ENCODE measurements at regions not wholly inside any gene's neighbourhood (a gene's known extent, or its start where the extent isn't known, plus 50 kb on each side); places are given as distances from the start of the nearest gene placed in this dataset.

DNA sequence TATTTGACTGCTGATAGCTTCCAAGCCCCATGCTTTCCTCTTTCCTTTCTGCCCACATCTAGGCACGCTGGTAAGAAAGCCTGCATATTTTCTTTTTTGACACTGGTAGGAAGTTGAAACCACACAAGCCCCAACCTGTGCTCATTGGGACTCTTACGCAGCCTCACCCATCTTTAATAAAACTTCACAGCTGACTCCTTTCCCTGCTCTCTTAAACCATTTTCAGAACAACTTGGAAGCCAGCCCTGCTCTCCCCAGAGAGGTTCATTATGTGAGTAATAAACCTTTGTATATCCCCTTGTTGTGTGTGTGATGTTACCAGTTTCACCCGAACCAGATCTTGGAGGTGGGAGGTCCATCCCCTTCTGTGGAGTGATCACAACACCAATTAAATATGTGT, 268.4 kb downstream of the GPD2 start:
- no peak for DNase-seq (ENCODE audit: low spot score)
- no peak for ATAC-seq
- Mint-ChIP-seq H3K9me3 (peaks cover 4% of the 10 kb centered on the region), H3K4me1 (ENCODE audit: low read depth in 2 of 2) (no peaks in the 10 kb centered on the region), H3K27me3 (peaks cover 3 to 10% of the 10 kb centered on the region in 2 donors), H3K27ac (no peak overlapping the region), H3K4me3 (no peak overlapping the region), H3K36me3 (no peaks in the 10 kb centered on the region)

DNA sequence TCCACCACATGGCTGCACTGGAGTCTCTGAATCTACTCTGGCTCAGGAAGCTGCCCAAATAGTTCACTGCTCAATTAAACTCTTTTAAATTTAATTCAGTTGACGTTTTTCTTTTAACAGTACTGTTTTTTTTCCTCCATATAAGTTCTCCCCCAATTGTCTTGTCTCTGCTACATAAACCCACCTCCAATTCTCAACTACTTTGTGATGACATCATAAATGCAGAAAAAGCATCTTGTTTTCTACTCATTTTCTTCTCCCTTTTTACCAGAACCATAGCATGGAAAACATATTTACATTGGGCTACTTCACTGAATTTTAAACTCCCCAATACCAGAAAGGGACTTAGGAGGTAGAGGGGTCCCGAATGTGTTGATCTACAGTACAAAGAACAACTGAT, 270.4 kb downstream of the GPD2 start:
- Mint-ChIP-seq H3K36me3 (no peaks in the 10 kb centered on the region), H3K27me3 (peaks cover 3 to 7% of the 10 kb centered on the region in 2 donors), H3K9me3 (peaks cover 4% of the 10 kb centered on the region), H3K4me1 (ENCODE audit: low read depth in 2 of 2) (no peaks in the 10 kb centered on the region), H3K27ac (no peak overlapping the region), H3K4me3 (no peak overlapping the region)
- DNase-seq (ENCODE audit: low spot score) (no peak), ATAC-seq (no peak)

DNA sequence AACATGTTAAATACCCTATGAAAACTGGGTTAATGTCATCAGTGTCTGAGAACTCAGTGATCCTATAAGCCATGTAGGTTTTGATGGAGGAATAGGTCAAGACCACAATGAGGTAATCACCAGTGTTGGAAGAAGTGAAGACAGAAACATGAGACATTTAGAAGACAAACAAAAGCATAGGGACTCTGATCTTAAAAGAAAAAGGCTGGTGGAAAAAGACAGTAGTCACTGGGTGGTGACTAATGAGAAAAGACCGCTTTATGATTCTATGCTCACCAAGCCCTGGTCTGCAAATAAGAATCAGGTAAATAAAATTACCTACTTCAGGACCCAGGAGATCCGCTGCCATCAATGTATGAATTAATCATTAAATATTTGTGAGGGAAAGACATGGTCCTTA, 271.9 kb downstream of the GPD2 start:
- Mint-ChIP-seq H3K36me3 (no peaks in the 10 kb centered on the region), H3K4me1 (ENCODE audit: low read depth in 2 of 2) (no peaks in the 10 kb centered on the region), H3K9me3 (peaks cover 4% of the 10 kb centered on the region), H3K27ac (no peak overlapping the region), H3K4me3 (no peak overlapping the region), H3K27me3 (peaks cover 3 to 7% of the 10 kb centered on the region in 2 donors)
- DNase-seq (ENCODE audit: low spot score) (no peak), ATAC-seq (no peak)

DNA sequence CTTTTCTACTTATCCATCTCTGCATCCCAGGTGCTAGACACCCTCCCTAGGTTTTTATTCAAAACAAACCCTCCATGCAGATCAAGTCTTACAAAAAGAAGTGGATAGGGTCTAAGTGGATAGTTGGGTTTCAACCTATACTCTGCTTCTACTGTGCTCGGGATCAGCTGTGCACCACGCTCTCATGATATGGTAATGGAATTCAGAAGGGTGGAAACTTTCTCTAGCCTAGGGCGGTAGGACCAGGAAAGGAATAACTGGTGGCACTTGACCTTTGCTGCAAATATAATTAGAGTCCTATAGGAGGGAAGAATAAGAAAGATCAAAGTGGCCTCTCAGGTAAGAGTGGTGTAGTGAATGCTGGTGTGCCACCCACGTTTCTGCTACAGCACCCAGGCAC, 272.9 kb downstream of the GPD2 start:
- DNase-seq (ENCODE audit: low spot score) (no peak), ATAC-seq (no peak)
- peaks cover 9% of the 10 kb centered on the region for H3K9me3 Mint-ChIP-seq
- H3K4me3 Mint-ChIP-seq: no peak overlapping the region
- H3K4me1 Mint-ChIP-seq (ENCODE audit: low read depth in 2 of 2): no peaks in the 10 kb centered on the region
- no peak overlapping the region for H3K27ac Mint-ChIP-seq
- H3K36me3 Mint-ChIP-seq: no peaks in the 10 kb centered on the region
- peaks cover 3 to 7% of the 10 kb centered on the region in 2 donors for H3K27me3 Mint-ChIP-seq

DNA sequence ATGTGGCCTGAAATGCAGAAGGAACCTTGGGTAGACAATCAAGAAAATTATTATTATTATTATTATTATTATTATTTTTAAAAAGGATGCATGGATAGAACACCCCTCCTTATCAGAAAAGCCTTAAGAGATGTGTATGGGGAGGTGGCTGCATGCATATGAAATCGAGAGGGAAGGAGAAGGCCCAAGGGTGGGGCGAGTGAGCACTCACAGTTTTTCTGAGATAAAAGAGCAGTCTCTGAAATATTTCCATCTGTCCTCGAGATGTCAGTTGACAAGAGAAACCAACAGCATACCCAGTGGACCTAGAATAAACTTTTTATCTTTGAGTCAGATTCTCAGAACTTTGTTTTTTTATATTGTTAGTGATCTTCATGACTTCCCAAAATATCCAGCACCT, 282.9 kb downstream of the GPD2 start:
- H3K27ac Mint-ChIP-seq: no peak overlapping the region
- no peaks in the 10 kb centered on the region for H3K4me1 Mint-ChIP-seq (ENCODE audit: low read depth in 2 of 2)
- no peak for DNase-seq (ENCODE audit: low spot score)
- H3K27me3 Mint-ChIP-seq: no peaks in the 10 kb centered on the region
- peaks cover 8% of the 10 kb centered on the region for H3K9me3 Mint-ChIP-seq
- H3K36me3 Mint-ChIP-seq: no peaks in the 10 kb centered on the region
- no peak overlapping the region for H3K4me3 Mint-ChIP-seq
- ATAC-seq: no peak

DNA sequence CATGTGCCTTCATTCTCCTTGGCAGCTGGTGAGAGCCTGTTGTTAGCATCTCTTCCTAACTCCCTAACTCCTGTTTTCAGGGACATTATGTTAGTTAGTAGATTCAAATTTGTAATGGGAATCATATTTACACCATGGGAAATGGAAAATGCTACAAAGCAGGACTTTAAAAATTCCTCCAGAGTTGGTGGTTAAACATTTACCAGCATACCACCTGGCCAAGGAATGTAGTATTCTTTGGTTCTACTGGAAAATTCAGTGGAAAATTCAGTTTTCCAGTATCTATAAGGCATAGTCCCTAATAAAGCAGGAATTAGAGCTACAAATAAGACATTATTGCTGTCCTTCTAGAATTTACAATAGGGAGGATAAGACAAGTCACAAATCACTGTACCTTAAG, 291.7 kb downstream of the GPD2 start:
- H3K4me3 Mint-ChIP-seq: no peak overlapping the region
- DNase-seq (ENCODE audit: low spot score) (no peak), ATAC-seq (no peak)
- no peak overlapping the region for H3K27ac Mint-ChIP-seq
- H3K27me3 Mint-ChIP-seq: peaks cover 2 to 14% of the 10 kb centered on the region in 2 donors
- H3K4me1 Mint-ChIP-seq (ENCODE audit: low read depth in 2 of 2): no peaks in the 10 kb centered on the region
- H3K36me3 Mint-ChIP-seq: no peaks in the 10 kb centered on the region
- H3K9me3 Mint-ChIP-seq: peaks cover 3% of the 10 kb centered on the region

DNA sequence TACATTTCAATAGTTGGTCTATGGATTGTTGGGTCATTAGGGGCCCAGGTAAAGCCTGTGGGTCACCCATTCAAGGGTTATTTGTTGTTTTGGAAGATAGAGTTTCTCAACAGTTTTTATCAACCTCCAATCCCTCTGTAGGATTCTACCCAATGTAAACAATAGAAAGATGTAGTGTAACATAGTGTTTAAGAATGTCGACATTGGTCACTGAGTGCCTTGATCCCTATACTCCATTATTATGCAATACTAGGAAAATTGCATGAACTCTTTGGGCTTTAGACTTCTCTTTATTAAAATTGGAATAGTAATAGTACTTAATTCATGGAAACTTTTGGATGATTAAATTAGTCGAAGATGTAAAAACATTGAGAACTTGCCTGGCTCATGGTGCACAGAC, 292.1 kb downstream of the GPD2 start:
- Mint-ChIP-seq H3K27ac (no peak overlapping the region), H3K9me3 (peaks cover 3% of the 10 kb centered on the region), H3K4me3 (no peak overlapping the region), H3K27me3 (peaks cover 2 to 14% of the 10 kb centered on the region in 2 donors), H3K36me3 (no peaks in the 10 kb centered on the region), H3K4me1 (ENCODE audit: low read depth in 2 of 2) (no peaks in the 10 kb centered on the region)
- DNase-seq (ENCODE audit: low spot score): no peak
- ATAC-seq: no peak

DNA sequence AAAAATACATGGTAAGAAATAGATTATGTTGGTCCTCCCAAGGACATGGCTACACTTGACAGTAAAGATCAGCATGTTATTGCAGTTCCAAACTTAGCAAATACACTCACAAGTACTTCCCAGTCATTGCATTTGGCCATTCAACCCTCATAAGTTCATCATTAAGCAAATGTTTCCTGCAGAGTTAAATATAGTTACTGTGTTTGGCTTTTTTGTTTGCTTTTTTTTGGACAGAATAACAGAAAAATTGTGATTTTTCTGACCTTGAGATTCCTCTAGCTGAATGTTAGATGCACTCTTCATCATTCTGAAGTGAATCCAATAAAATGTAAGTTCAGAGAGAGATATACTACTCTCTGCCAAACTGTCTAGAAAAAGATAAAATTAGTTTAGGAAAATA, 295.3 kb downstream of the GPD2 start:
- no peak for DNase-seq (ENCODE audit: low spot score)
- ATAC-seq: no peak
- peaks cover 3% of the 10 kb centered on the region for H3K9me3 Mint-ChIP-seq
- no peaks in the 10 kb centered on the region for H3K4me1 Mint-ChIP-seq (ENCODE audit: low read depth in 2 of 2)
- H3K27me3 Mint-ChIP-seq: peaks cover 0 to 8% of the 10 kb centered on the region in 2 donors
- no peaks in the 10 kb centered on the region for H3K36me3 Mint-ChIP-seq
- H3K27ac Mint-ChIP-seq: no peak overlapping the region
- no peak overlapping the region for H3K4me3 Mint-ChIP-seq

DNA sequence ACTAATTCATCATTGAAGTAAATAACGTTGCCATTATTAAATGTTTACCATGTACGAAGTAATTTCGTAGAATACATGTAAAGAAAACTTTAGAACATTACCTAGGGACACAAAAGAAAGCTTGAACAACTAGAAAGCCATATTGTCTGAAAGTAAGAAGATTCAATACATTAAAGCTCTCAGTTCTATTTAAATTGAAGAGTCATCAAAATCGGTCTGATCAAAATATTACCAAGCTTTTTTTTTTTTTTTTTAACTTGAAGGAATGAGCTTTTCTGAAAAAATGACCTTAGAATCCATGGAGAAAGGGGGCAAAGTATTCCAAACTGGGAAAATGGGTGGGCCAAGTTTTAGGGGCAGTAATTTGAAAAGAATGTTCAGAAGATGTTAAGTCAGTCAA, 300.8 kb downstream of the GPD2 start:
- H3K4me3 Mint-ChIP-seq: no peak overlapping the region
- no peaks in the 10 kb centered on the region for H3K4me1 Mint-ChIP-seq (ENCODE audit: low read depth in 2 of 2)
- peaks cover 0 to 7% of the 10 kb centered on the region in 2 donors for H3K27me3 Mint-ChIP-seq
- ATAC-seq (no peak), DNase-seq (ENCODE audit: low spot score) (no peak)
- H3K36me3 Mint-ChIP-seq: no peaks in the 10 kb centered on the region
- peaks cover 3% of the 10 kb centered on the region for H3K9me3 Mint-ChIP-seq
- no peak overlapping the region for H3K27ac Mint-ChIP-seq

DNA sequence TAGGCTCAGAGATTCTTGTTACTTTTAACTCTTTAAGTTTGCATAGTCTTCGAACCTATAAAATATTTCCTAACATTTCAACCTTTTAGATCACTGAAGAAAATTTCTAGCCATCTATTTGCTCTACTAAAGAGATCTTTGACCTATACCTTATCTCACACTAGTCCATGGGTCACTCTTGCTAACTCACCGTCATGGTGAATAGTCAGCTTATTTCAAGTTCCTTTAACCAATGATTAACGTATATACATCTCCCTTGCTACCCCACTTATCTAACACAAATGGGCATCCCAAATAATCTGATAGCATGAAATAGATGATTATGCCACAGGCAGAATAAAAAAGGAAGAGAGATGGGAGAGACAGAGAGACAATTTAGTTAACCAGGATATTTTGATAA, 303.1 kb downstream of the GPD2 start:
- no peak for ATAC-seq
- H3K4me3 Mint-ChIP-seq: no peak overlapping the region
- H3K27ac Mint-ChIP-seq: no peak overlapping the region
- H3K4me1 Mint-ChIP-seq (ENCODE audit: low read depth in 2 of 2): no peaks in the 10 kb centered on the region
- no peak for DNase-seq (ENCODE audit: low spot score)
- H3K9me3 Mint-ChIP-seq: peaks cover 3% of the 10 kb centered on the region
- H3K27me3 Mint-ChIP-seq: peaks cover 0 to 7% of the 10 kb centered on the region in 2 donors
- H3K36me3 Mint-ChIP-seq: no peaks in the 10 kb centered on the region

DNA sequence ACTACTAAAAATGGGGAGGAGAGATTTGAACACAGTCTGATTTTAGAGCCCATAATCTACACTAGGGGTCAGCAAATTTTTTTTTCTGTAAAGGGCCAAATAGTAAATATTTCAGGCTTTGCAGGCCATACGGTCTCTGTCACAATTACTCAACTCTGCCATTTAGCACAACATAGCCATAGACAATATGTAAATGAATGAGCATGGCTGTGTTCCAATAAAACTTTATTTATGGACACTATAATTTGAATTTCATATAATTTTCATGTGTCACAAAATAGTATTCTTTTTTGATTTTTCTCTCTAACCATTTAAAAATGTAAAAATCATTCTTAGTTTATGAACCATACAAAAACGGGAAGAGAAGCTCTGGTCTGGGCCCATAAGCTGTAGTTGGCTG, 309.4 kb downstream of the GPD2 start:
- H3K27ac Mint-ChIP-seq: no peak overlapping the region
- ATAC-seq (no peak), DNase-seq (ENCODE audit: low spot score) (no peak)
- no peaks in the 10 kb centered on the region for H3K36me3 Mint-ChIP-seq
- H3K27me3 Mint-ChIP-seq: peaks cover 0 to 7% of the 10 kb centered on the region in 2 donors
- H3K4me1 Mint-ChIP-seq (ENCODE audit: low read depth in 2 of 2): no peaks in the 10 kb centered on the region
- peaks cover 3% of the 10 kb centered on the region for H3K9me3 Mint-ChIP-seq
- H3K4me3 Mint-ChIP-seq: no peak overlapping the region

DNA sequence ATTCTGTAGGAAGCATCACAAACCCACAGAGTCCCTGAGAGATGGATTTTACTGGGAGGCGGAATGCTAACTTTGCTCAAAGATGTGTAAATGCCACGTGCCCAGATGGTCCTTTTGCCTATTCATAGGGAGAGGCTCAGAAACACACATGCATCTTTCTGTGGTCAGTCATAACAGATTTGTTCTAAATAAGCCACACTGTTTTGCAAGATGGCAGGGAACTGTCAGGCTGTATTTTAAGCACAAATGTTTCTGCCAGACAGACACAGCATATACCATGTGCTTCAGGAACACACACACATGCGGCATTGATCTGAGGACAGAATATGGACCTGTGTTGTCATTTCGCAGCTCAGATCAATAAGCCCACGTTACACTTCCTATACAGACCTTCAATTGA, 312.0 kb downstream of the GPD2 start:
- no peak overlapping the region for H3K27ac Mint-ChIP-seq
- ATAC-seq: no peak
- H3K27me3 Mint-ChIP-seq: no peaks in the 10 kb centered on the region
- peaks cover 3% of the 10 kb centered on the region for H3K9me3 Mint-ChIP-seq
- H3K36me3 Mint-ChIP-seq: no peaks in the 10 kb centered on the region
- no peaks in the 10 kb centered on the region for H3K4me1 Mint-ChIP-seq (ENCODE audit: low read depth in 2 of 2)
- DNase-seq (ENCODE audit: low spot score): no peak
- H3K4me3 Mint-ChIP-seq: no peak overlapping the region

DNA sequence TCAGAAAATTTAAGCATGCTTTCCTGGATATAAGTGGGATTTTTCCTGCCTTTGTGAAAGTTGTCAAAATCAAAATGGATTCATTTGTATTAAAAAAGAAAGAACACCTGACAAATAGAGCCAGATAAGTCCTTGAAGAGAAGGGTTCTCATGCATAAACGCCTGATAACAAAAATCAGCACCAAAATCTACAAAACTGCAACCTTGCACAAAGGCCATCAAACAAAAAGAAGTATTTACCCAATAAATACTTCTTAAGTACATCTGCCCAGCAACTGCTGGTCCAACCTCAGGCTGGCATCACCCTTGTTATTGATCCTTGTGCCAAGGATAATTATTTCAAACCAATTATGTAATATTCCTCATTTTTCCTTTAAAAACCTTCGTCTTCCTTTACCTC, 315.9 kb downstream of the GPD2 start:
- Mint-ChIP-seq H3K4me3 (no peak overlapping the region), H3K4me1 (ENCODE audit: low read depth in 2 of 2) (no peaks in the 10 kb centered on the region), H3K27ac (no peak overlapping the region), H3K36me3 (no peaks in the 10 kb centered on the region), H3K27me3 (no peaks in the 10 kb centered on the region), H3K9me3 (no peaks in the 10 kb centered on the region)
- no peak for DNase-seq (ENCODE audit: low spot score)
- no peak for ATAC-seq

DNA sequence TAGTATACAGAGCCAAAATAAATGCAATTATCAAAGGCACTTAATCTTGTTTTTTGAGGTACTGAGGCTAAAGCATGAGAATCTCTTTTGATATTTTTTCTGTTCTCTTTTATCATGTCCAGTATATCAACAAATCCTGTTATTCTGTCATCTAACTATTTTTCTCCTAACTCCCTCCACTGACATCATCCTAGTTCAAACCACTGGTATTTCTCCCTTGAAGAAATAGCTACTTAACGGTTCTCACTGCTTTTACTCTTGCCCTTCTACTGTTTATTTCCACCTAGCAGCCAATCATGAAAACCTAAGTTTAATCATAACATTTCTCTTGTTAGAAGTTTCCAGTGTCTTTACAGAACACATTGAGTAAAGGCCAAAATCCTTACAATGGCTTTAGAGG, 317.6 kb downstream of the GPD2 start:
- Mint-ChIP-seq H3K9me3 (no peaks in the 10 kb centered on the region), H3K27ac (no peak overlapping the region), H3K36me3 (no peaks in the 10 kb centered on the region)

DNA sequence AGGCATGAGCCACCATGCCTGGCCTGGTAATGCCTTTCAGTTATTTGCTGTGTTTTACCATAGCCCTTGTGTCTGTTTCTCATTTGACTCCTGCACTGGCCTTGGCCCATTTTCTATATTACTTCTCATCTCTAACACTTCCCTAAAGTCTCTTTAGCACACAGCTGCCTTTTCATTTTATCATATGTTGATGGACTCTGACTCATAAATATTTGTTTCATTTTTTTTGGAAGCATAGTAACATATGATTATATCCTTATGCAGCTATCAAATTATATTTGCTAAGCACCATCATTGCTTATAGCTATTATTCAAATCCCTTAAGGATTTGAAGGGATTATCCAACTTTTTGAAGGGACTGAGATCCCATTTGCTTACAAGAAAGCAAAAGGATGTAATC, 320.3 kb downstream of the GPD2 start:
- DNase-seq (ENCODE audit: low spot score) (no peak), ATAC-seq (no peak)
- Mint-ChIP-seq H3K27ac (no peak overlapping the region), H3K9me3 (peaks cover 4% of the 10 kb centered on the region), H3K27me3 (no peaks in the 10 kb centered on the region), H3K4me3 (no peak overlapping the region), H3K36me3 (no peaks in the 10 kb centered on the region), H3K4me1 (ENCODE audit: low read depth in 2 of 2) (no peaks in the 10 kb centered on the region)

More for the DNA sequence above, 317.6 kb downstream of the GPD2 start:
- ATAC-seq: no peak
- DNase-seq (ENCODE audit: low spot score): no peak
- no peaks in the 10 kb centered on the region for H3K4me1 Mint-ChIP-seq (ENCODE audit: low read depth in 2 of 2)
- H3K4me3 Mint-ChIP-seq: no peak overlapping the region
- H3K27me3 Mint-ChIP-seq: no peaks in the 10 kb centered on the region
